Activated CD4-positive, CD25-positive, alpha-beta regulatory T cell treated with anti-CD3 and anti-CD28 coated beads, Interleukin-2, amount 50 U/mL, for 16 hours (primary cell): ENCODE measurements at regions not wholly inside any gene's neighbourhood (a gene's known extent, or its start where the extent isn't known, plus 50 kb on each side); places are given as distances from the start of the nearest gene placed in this dataset.

Source experiments
- DNase-seq: peaks from one replicate; pipeline ENCODE4 v3.0.0-alpha.2; 2020; ENCODE audit warnings: low read depth, low spot score

DNA sequence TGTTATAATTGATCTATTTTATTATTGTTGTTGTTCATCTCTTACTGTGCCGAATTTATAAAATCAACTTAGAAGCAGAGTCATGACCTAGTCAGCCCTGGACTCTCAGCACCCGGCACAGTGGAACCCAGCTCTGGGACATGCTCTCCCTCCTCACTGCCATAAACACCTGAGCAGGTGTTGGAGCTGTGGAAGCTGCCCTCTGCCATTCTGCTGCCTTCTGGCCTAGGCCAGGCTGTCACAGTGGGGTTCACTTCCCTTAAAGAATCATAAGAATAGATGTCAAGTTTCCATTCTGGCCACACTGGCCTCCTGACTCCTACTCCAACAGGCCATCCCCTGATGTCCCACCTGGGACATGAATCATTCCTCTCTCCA lies 192.2 kb downstream of the ZFP36L2 start:
- DNase-seq: no peak

DNA sequence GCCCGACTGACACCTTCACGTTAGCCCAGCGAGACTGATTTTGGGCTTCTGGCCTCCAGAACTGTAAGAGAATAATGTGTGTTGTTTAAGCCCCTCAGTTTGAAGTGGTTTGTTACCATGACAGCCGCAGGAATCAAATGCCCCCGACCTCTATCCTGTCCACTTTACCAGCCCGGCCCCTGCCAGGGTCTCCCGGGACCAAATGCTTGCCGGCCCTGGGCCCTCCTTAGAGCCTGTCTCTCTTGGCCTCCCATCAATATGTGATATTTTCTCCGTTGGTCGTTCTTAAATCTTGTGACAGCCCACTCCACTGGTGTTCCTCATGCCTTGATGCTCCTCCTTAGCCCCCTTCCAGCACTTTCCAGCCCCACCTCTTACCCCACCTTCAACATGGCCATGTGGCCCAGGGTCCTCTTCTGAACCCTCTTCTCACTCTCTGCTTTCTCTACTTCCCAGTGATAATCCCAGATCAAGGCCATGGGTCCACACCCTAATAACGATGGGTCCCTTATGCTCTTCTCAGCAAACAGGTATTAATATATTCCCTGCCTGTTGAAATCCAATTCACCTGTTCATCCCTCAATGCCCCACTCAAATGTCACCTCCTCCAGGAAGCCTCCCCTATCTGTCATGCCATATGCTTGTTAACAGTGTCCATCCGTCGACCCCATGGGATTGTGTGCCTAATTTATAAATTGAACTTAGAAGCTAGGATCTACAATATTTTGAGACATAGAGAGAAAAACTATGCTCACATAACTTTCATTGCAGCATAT lies 192.8 kb downstream of the ZFP36L2 start:
- no peak for DNase-seq

DNA sequence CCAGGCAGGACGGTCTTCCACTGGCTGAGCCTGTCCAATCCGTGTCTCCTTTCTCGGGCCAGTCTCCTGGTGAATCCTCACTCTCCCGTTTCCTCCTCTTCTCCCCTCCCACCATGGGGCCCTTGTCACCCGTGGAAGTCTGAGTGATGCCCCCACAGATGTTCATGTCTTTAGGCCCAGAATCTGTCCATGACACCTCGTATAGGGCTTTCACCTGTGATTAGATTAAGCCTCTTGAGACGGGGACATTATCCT lies 193.5 kb downstream of the ZFP36L2 start:
- no peak for DNase-seq

DNA sequence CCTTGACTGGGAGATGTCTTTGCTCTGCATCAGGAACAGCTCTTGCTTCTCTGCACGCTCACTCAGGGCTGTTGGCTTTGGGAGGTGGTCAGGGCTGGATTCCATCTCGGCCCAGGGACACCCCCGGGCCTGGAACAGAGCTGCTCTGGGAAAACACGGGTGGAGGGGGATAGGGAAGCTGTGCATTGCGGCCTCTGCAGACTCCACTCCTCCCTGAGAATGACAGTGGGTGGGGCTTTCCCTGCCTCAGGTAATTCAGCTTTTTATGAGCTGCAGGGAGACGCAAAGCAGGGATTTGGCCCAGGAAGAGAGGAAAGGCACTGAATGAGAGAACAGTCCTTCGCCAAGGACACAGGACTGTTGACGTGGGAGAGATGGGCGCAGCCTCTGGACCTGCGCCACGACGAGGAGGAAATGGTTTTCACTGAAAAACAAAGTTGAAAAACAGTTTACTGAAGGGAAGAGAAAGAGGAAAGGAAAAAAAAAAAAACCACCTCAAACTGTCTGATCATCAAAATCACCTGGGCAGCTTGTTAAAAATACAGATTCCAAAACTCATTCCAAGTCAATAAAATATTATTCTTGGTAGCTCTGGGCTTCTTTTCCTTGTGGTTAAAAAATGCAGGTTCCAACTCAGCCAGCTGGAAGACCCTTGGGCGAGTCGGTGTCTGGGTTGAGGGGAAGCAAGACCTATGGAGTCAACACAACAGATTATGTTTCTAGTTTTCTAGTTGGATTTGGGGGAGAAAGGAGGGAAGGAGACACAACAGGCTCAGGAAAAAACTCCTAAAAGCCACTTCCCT lies 194.0 kb downstream of the ZFP36L2 start:
- no peak for DNase-seq

DNA sequence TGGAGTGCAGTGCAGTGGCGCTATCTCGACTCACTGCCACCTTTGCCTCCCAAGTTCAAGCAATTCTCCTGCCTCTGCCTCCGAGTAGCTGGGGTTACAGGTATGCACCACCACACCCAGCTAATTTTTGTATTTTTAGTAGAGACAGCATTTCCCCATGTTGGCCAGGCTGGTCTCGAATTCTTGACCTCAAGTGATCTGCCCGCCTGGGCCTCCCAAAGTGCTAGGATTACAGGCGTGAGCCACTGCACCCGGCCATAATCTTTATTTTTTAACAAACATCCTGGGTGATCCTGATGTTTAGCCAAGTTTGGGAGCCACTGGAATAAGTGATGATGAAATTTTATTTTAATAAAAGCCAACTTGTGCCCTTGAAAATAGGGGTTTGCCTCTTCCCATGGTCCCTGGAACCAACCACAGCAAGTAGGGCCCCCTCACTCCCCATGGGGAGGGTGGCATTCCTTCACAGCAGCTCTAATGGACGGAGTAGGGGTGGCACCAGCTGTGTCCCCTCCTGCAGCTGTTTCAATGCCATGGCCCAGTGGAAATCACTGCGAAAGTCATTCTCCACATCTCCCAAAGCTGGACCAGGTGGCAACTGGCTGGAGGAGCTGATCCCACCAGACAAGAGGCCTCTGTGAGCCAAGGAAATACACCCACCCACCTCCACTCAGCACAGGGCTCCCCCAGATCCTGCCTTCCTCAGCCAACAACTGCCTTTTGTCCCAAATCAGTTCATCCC lies 194.8 kb downstream of the ZFP36L2 start:
- DNase-seq: no peak

DNA sequence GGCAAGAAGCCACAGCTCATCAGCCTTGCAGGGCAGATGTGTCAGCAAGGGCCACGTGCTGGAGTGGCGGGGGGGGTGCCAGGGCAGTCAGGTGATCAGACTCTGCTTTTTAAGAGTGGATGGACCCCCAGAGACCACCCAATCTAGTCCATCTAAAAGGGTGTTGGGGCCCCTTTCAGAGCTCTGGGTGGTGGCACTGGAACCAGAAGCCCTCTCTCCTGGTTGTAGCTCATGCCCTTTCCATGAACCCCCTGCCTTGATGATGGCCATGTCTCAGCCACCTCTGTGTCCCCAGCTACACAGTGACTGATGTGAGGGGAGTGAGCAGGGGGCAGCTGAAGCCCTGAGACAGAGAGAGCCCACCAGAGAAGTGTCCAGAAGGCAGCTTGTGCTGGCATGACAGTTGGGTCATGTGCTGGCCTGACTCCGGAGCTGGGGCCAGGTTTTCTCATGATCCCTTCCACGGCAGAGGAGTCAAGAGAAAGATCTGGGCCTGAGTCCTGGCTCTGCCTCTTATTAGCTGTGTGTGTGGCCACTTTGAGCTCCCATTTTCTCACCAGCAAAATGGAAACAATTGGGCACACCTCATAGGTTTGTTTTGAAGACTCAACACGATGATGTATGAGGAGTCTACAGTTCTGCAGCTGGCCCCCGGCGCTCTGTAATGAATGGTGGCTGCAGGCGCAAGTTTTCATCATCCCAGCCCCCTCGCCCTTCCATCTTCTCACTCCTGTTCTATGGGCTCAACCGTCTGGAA lies 195.7 kb downstream of the ZFP36L2 start:
- DNase-seq: no peak

DNA sequence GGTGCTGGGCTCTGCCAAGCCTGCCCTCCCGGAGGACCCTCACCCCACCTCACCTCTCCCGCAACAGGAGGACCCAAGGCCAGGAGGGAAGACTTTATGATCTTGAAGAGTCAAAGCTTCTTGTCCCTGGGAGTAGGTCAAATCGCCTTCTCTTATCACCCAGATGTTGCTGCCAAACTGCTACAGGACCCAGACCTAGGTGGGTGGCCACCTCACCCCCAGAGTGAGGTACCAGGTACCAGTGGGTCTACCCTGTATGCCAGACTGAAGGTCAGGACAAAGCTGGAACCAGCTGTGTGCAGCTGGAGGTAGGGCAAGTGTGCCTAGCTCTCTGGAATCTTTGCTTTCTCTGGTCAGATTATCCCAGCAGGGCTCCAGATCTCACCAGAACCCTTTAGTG lies 197.2 kb downstream of the ZFP36L2 start:
- DNase-seq: no peak

DNA sequence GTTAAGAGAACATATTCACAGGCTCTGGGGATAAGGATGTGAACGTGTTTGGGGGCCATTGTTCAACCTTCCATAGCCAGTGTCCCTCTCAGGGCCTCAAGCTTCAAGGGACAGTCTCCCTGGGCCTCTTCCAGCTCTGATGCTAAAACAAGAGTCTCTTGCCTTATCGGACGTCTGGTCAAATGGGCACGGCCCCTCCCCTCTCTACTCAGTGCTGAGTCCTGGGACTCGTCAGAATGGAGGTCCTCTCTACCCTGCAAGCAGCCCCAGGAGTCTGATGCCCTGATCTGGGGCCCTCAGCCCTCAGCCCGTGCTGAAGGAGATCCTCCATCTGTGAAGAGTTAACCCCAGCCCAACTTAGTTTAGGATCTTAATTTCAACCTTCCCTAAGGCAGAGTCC lies 198.2 kb downstream of the ZFP36L2 start:
- DNase-seq: no peak

DNA sequence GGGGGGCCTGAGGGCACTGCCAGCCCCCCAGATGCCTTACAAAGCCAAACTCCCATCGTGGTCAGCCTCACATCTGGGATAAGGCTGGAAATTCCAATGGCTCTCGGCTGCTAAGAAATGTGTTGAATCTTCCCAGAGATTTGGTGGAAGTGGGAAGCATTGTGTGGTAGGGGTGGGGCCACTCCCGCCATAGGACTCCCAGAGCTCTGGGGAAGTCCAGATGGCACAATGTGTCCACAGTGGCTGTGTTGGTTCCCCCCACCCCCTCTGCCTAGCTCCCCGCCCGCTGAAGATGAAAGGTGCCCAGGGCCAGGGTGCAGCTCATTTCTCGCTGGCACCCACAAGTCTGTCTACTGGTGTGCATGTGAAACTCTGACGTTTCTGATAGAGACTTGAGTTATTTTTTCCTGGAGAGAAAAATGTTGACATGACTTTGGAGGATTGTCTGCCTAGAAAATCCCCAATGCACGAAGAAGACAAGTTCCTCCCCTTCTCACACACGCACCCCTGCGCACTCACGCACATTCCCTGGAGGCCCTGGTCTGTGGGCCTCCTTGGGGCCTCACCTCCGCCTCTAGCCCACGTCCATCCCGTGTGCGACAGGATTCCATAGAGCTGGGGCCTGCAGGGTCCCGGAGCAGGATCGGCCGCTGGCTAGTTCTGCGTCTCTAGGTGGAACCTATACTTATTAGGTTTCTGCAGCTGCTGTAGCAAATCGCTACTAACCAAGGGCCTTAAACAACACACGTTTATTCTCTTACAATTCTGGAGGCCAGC lies 199.1 kb downstream of the ZFP36L2 start:
- DNase-seq: no peak

DNA sequence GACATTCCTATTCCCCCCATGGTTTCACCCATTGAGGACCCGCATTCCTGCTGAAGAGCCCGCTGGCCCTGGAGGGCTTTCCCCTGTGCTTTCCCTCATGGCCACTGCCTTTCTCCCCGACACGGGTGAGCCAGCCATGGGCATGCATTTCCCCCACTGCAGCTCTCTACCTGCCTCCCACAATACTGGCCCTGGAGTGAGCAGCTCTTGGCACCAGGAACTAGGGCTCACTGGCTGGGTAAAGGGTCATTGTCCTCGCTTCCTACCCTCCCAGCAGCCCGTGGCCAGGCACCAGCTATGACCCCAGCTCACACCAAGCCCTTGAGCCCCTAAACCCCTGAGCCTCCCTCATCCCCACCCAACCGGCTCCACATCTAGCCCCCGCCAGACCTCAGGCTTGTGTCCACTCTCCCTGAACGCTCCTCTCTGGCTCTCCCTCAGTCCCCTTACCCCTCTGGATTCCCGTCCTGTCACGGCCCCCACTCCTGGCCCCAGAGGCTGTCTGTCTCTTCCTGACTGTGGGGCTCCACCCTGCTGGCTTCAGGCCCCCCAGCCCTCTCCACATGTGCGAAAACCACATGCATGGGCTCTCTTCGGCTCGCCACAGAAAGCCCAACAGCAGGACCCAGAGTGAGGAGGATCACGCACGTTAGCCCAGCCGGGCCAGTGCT lies 199.8 kb downstream of the ZFP36L2 start:
- no peak for DNase-seq

DNA sequence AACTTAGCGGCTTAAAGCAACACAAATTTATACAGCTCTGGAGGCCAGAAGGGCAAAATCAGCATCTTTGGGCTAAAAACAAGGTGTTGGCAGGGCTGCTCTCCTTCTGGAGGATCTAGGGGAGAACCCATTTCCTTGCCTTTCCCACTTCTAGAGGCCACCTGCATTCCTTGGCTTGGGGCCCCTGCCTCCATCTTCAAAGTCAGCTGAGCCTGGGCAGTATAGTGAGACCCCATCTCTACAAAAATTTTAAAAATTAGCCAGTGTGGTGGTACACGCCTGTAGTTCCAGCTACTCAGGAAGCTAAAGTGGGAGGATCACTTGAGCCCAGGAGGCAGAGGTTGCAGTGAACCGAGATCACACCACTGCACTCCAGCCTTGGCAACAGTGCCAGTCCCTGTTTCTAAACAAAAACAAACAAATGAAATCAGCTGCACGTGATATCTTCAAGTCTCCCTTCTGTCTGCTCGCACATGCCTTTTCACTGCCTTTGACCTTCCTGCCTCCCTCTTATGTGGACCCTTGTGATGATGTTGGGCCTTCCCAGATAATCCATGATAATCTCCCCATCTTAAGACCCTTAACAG lies 200.6 kb downstream of the ZFP36L2 start:
- DNase-seq: no peak

DNA sequence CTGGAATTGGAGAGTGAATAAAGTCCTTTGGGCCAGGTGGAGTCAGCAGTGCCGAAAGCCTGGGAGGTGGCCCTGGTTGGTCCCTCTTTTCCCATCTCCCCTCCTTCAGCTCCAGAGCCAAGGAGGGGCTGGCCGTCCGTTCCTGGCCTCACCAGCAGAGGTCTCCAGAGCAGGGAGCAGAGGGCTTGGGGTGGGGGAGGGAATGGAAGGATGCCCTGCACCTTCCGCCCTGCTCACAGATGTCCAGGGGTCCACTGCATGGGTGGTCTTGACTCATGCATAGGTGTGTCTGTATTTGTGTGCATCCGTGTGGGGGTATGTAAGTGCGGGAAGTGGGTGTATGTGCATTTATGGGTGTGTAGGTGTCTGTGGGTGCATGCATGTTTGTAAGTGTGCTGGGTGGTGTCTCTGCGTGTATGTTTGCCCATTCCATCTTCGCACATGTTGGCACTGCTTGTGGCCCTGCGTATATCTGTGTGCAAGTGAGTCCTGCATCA lies 201.8 kb downstream of the ZFP36L2 start:
- no peak for DNase-seq

DNA sequence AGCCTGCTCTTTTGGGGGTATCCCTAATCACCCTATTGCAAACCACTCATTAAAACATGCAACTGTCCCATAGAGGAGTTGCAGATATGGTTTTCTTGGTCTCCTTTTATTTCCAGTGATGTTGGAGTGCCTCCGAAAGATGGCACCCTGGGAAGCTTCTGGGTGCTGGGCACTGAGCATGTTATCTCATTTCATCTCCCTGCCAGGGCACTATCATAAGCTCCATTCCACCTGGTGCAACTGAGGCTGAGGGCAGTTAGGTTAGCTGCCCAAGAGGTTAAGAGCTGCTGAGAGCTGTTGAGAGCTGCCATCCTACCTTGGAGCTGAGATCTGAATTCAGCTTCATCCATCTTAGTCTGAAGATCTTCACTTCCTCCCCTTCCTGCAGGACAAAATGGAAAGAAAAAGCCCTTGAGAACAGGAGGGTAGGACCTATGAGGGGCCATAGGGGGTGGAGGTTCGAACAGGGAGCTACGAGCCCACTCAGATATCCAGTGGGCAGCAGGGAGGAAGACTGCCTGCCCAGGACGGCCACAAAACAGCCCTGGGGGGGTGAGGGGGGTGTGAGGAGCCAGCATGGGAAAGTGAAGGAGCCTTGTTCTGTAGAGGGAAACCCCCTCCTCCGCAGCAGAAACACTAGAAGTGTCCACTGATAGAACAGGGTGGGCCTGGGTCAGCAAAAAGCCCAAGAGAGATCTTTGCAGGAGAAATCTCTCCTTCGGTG lies 202.5 kb downstream of the ZFP36L2 start:
- no peak for DNase-seq

DNA sequence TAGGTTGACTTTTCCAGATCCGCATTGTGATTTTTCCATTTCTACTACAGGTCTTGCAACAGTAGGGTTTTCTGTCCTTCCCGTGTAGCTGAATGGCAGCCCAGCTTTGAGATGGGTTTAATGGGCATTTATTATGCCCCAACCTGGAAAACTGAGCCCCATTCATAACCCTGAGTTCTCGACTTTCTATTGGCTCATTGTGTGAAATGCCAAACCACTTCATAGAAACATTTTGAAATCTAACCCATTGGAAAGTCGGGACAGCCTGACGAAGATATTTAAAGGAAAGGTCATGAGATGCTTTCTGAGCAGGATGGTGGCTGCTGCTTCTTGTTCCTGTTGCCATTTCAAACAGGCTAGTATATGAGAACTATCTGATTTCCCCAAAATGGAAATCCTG lies 203.5 kb downstream of the ZFP36L2 start:
- no peak for DNase-seq

DNA sequence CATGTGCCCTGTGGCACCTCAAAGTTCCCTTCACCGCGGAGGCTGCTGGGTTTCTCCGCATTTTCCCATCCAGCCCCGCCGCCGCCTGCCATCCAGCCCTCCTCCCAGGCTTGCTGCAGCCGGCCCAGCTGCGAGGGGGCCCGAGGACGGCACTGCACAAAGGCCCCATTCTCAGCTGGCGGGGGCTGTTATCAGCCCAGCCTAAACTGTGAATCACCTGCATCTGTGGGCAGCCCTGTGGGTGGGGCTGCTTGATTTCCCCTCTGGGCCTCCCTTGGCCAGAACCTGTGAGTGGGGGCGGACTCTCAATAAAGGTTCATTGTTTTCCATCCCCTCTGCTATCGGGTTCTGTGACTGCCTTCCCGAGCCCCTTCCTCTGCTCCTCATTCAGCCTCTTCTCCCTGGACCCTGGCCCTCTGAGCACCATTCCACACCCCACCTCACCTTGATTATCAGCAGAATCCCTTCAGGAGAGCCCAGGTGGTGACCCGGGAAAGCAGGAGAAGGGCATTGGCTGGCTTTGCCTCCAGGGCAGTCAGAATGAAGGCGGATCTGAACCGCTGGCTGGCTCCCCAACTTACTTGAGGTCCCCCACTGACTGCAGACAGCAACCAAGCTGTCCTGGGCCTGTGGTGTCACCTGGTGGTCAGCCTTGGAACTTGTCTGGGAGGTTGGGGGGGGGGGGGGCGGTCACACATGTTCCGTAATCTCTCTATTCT lies 204.5 kb downstream of the ZFP36L2 start:
- no peak for DNase-seq

DNA sequence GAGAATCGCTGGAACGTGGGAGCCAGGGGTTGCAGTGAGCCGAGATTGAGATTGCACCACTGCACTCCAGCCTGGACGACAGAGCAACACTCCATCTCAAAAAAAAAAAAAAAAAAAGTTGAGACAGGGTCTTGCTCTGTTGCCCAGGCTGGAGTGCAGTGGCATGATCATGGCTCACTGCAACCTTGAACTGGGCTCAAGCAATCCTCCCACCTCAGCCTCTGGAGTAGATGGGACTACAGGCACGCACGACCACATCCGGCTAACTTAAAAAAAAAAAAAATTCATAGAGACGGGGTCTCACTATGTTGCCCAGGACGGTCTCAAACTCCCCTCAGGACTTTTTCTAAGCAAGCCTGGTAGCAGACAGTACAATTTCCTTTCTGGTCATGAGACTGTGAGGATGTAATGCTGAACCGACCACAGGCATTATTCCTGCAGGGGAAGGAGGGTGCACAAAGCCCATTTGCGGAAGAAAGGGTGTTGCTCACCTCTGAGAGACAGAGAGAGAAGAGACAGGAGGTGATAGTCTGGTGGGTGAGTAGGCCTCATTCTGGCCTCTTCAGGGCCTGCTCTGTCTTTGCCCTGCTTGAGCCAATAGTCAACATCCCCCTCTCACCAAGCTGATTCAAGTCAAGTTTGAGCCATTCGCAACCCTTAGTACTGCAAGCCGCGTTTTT lies 205.3 kb downstream of the ZFP36L2 start:
- no peak for DNase-seq

DNA sequence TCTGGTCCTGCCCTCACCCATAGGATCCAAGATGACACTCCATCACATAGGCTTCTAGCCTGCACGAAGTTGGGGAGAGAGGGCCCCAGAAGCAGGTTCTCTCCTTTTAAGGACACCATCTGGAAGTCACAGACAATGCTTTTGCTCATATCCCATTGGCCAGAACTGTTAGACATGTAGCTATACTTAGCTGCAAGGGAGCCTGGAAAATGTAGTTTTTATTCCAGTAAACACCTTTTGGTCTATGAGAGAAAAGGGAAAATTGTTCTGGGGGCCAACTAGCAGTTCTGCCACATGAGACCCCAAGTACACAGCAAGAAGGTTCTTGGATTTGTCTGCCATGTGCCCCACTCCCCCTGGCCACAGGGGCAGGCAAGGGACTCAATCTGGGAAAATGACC lies 206.1 kb downstream of the ZFP36L2 start:
- DNase-seq: no peak

DNA sequence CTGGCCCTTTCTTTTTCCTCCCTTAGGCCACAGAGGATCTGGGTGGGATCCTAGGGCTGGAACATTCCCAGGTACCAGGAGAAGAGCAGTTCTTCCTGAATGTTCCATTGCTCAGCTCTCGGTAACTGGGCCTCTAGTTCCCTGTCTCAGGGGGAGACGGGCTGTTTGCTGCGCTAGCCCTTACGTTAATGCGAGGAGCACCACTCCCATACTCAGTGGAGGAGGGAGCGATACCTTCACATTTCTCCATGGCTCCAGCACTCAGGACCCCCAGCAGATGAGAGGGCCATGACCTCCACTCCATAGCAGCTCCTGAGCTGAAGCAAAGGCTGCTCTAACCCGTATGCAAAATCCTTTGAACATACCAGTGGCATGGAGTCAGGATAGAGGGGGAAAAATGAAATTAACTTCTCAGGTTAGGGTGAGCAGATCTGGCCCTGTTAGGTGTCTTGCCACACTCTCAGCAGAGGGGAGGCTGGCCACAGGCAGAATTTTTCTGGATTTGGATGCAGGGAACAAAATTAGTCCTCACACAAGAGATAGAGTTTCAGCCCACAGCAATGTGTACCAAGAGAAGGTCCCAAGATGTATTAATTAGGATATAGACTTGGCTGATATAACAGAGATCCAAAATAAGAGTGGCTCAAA lies 206.7 kb downstream of the ZFP36L2 start:
- DNase-seq: no peak
